Trophoblast cell (in vitro differentiated cells and primary cell): ENCODE measurements at regions not wholly inside any gene's neighbourhood (a gene's known extent, or its start where the extent isn't known, plus 50 kb on each side); places are given as distances from the start of the nearest gene placed in this dataset.
A peak's percentile ranks its signal among the peaks of the same experiment; 100 is the strongest.

ENCODE experiments used
- DNase-seq, 2 donors: peaks; one replicate each; pipeline ENCODE4 v3.0.0-alpha.2; 2016
- H2AFZ ChIP-seq: 2 replicates; pipeline ENCODE4 v1.6.1; 2013; ENCODE audit warnings: low read length, moderate library complexity, mild to moderate bottlenecking; ENCODE audit not compliant: insufficient read depth, poor library complexity
- H2AK5ac ChIP-seq: 2 replicates; pipeline ENCODE4 v1.6.1; 2013; ENCODE audit warnings: mild to moderate bottlenecking, low read length
- H2BK120ac ChIP-seq: 2 replicates; pipeline ENCODE4 v1.6.1; 2013; ENCODE audit warnings: low read length, mild to moderate bottlenecking, moderate library complexity; ENCODE audit not compliant: insufficient read depth, poor library complexity
- H2BK12ac ChIP-seq: 2 replicates; pipeline ENCODE4 v1.6.1; 2013; ENCODE audit warnings: mild to moderate bottlenecking, low read length, moderate library complexity
- H2BK5ac ChIP-seq: 2 replicates; pipeline ENCODE4 v1.6.1; 2013; ENCODE audit warnings: low read length, low read depth, moderate library complexity, mild to moderate bottlenecking; ENCODE audit not compliant: poor library complexity
- H3K14ac ChIP-seq: 2 replicates; pipeline ENCODE4 v1.6.1; 2013; ENCODE audit warnings: mild to moderate bottlenecking, low read length
- H3K18ac ChIP-seq: 2 replicates; pipeline ENCODE4 v1.6.1; 2013; ENCODE audit warnings: mild to moderate bottlenecking, low read length
- H3K23ac ChIP-seq: 2 replicates; pipeline ENCODE4 v1.6.1; 2013; ENCODE audit warnings: low read length
- H3K27ac ChIP-seq: 2 replicates; pipeline ENCODE4 v1.5.1; 2013; ENCODE audit warnings: low read depth, mild to moderate bottlenecking, inconsistent platforms, low read length, moderate library complexity
- H3K27me3 ChIP-seq: 2 replicates; pipeline ENCODE4 v1.6.1; 2013; ENCODE audit warnings: inconsistent platforms, mild to moderate bottlenecking, low read length, moderate library complexity; ENCODE audit not compliant: insufficient read depth
- H3K36me3 ChIP-seq, 2 experiments: 1 replicate in 1 of 2; 2 replicates in 1 of 2; pipeline ENCODE4 v1.6.1; 2013; ENCODE audit warnings: low read length in 2 of 2, mild to moderate bottlenecking in 2 of 2, moderate library complexity in 1 of 2; ENCODE audit not compliant: insufficient read depth in 2 of 2, control insufficient read depth in 1 of 2
- H3K4ac ChIP-seq: 2 replicates; pipeline ENCODE4 v1.6.1; 2013; ENCODE audit warnings: low read depth, mild to moderate bottlenecking, low read length, moderate library complexity
- H3K4me1 ChIP-seq, 2 experiments: 1 replicate in 1 of 2; 2 replicates in 1 of 2; pipeline ENCODE4 v1.6.1; 2013; ENCODE audit warnings: low read length in 2 of 2, mild to moderate bottlenecking in 2 of 2, moderate library complexity in 1 of 2; ENCODE audit not compliant: insufficient read depth in 2 of 2, control insufficient read depth in 1 of 2
- H3K4me2 ChIP-seq: 2 replicates; pipeline ENCODE4 v1.6.1; 2013; ENCODE audit warnings: inconsistent platforms, mild to moderate bottlenecking, low read length, moderate library complexity
- H3K4me3 ChIP-seq: 2 replicates; pipeline ENCODE4 v1.5.1; 2013; ENCODE audit warnings: mild to moderate bottlenecking, low read depth, low read length, inconsistent platforms
- H3K79me1 ChIP-seq: one replicate; pipeline ENCODE4 v1.6.1; 2013; ENCODE audit warnings: low read length
- H3K79me2 ChIP-seq: 2 replicates; pipeline ENCODE4 v1.6.1; 2013; ENCODE audit warnings: low read length, mild to moderate bottlenecking; ENCODE audit not compliant: control insufficient read depth, insufficient read depth, poor library complexity
- H3K9ac ChIP-seq: 2 replicates; pipeline ENCODE4 v1.6.1; 2013; ENCODE audit warnings: mild to moderate bottlenecking, low read length
- H3K9me3 ChIP-seq: 2 replicates; pipeline ENCODE4 v1.6.1; 2013; ENCODE audit warnings: low read depth, mild to moderate bottlenecking, control low read depth, inconsistent platforms, low read length; ENCODE audit not compliant: insufficient read depth
- H4K12ac ChIP-seq: 2 replicates; pipeline ENCODE4 v1.6.1; 2013; ENCODE audit warnings: low read depth, mild to moderate bottlenecking, low read length, moderate library complexity
- H4K8ac ChIP-seq: 2 replicates; pipeline ENCODE4 v1.6.1; 2013; ENCODE audit warnings: low read depth, mild to moderate bottlenecking, low read length, moderate library complexity
- H4K91ac ChIP-seq: one replicate; pipeline ENCODE4 v1.6.1; 2013; ENCODE audit warnings: low read depth, mild to moderate bottlenecking, low read length, moderate library complexity
- WGBS: extraction: QIAGEN DNeasy Blood & Tissue Kit; methylation state at CpG from one replicate; pipeline ENCODE4 v1.1.7; 2013; ENCODE audit warnings: missing lambda C conversion rate; ENCODE audit not compliant: insufficient read length, insufficient coverage; ENCODE audit errors: extremely low coverage; 5-methylcytosine and 5-hydroxymethylcytosine counted together

DNA sequence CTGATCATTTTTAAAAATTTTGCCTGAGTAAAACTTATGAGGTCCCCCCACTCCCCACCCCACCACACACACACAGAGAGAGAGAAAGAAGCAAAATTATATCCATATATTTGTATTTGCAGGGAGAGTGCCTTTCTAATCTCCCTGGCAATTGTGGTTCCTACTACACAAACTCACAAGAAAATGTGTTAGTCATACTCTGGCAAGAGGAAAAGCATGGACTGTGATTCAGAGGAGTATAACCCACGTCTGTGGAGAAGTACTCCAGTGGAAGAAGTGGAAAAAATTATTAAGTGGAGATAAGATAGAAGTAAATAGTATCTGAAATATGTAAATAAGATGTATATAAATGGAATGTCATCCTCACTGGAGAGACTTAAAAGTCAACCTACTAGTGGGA is 114.0 kb downstream of the DSEL start:
- no peaks in the 10 kb centered on the region for H3K9me3 ChIP-seq
- no peak overlapping the region for H3K9ac ChIP-seq
- DNase-seq = no peak
- no peaks in the 10 kb centered on the region for H3K79me1 ChIP-seq
- no peak overlapping the region for H3K14ac ChIP-seq
- no peak overlapping the region for H2AK5ac ChIP-seq
- H2BK5ac ChIP-seq = no peak overlapping the region
- no peak overlapping the region for H4K8ac ChIP-seq
- no peak overlapping the region for H3K23ac ChIP-seq
- no peak overlapping the region for H2AFZ ChIP-seq
- no peak overlapping the region for H3K4me3 ChIP-seq
- no peak overlapping the region for H2BK120ac ChIP-seq
- no peaks in the 10 kb centered on the region for H3K79me2 ChIP-seq
- WGBS = no CpG with 5 or more reads among the region's 1 CpG
- no peak overlapping the region for H3K4me2 ChIP-seq
- no peak overlapping the region for H3K4ac ChIP-seq
- no peak overlapping the region for H4K91ac ChIP-seq
- H3K27ac ChIP-seq = no peak overlapping the region
- H3K36me3 ChIP-seq = no peaks in the 10 kb centered on the region
- no peak overlapping the region for H4K12ac ChIP-seq
- no peaks in the 10 kb centered on the region for H3K27me3 ChIP-seq
- H3K18ac ChIP-seq = no peak overlapping the region
- no peaks in the 10 kb centered on the region for H3K4me1 ChIP-seq
- H2BK12ac ChIP-seq = no peak overlapping the region

DNA sequence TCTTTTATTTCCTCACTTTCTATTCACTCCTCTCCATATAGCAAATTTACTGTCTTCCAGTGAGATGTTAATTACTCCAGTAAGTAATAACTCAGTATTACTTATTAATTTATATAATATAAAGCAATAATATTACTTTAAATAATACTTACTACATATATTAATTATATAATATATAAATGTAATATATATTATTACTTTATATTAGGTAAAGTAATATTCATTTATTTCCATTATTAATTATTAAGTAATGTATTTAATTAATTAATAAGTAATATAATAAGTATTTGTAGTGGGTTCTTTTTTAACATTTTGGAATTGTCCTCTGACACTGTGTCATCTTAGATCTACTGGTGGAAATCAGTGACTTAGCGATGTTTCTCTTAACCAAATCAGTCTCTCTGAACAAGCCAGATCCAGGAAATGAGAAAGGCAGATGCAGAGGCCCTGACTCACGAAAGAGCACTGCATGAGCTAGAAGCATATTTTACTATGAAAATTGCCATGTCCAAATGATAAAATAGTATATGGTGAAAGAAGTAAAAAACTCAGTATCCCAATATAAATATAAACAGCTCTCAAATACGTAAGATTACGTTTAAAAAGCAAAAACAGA is 115.9 kb downstream of the DSEL start:
- H3K4me3 ChIP-seq = no peak overlapping the region
- no peak overlapping the region for H4K12ac ChIP-seq
- H2AFZ ChIP-seq = no peak overlapping the region
- no peak overlapping the region for H2BK12ac ChIP-seq
- H3K36me3 ChIP-seq = no peaks in the 10 kb centered on the region
- no peak overlapping the region for H2BK120ac ChIP-seq
- no peak overlapping the region for H3K27ac ChIP-seq
- H3K4ac ChIP-seq = no peak overlapping the region
- peaks cover 2 to 5% of the 10 kb centered on the region in 2 experiments for H3K4me1 ChIP-seq
- no peak overlapping the region for H4K8ac ChIP-seq
- H3K4me2 ChIP-seq = no peak overlapping the region
- no peaks in the 10 kb centered on the region for H3K27me3 ChIP-seq
- no peaks in the 10 kb centered on the region for H3K9me3 ChIP-seq
- no peak overlapping the region for H2AK5ac ChIP-seq
- H3K9ac ChIP-seq = no peak overlapping the region
- no CpG with 5 or more reads among the region's 4 CpGs for WGBS
- H3K79me2 ChIP-seq = no peaks in the 10 kb centered on the region
- H3K79me1 ChIP-seq = peaks cover 4% of the 10 kb centered on the region
- no peak overlapping the region for H3K14ac ChIP-seq
- H3K23ac ChIP-seq = no peak overlapping the region
- H3K18ac ChIP-seq = no peak overlapping the region
- no peak for DNase-seq
- no peak overlapping the region for H4K91ac ChIP-seq
- H2BK5ac ChIP-seq = no peak overlapping the region

DNA sequence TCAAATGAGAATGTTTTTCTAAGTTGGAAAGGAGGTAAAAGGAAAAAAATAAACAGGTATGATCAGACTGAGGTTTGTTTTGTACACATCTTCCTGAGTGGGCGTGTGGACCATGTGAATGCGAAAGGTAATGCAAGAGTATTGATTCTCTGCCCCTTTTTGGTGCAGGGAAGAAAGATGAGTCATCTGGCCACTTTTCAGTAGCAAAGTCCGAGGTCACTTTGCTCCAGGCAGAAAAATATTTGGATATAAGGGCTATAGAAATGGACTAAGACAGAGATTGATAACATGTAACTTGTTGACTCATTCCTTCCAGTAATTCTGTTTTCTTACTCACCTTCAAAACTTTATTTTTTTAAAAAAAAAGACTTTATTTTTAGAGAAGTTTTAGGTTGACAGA is 130.5 kb downstream of the DSEL start:
- Histone ChIP-seq H3K9ac (no peak overlapping the region), H2BK5ac (no peak overlapping the region), H3K18ac (no peak overlapping the region), H3K14ac (no peak overlapping the region), H3K79me1 (no peaks in the 10 kb centered on the region), H3K27me3 (no peaks in the 10 kb centered on the region), H3K36me3 (no peaks in the 10 kb centered on the region), H3K9me3 (no peaks in the 10 kb centered on the region), H2AFZ (no peak overlapping the region), H3K27ac (no peak overlapping the region), H3K4me1 (peaks cover 0 to 8% of the 10 kb centered on the region in 2 experiments), H3K4me3 (no peak overlapping the region), H3K79me2 (no peaks in the 10 kb centered on the region), H3K23ac (no peak overlapping the region), H4K91ac (no peak overlapping the region), H2BK12ac (no peak overlapping the region), H4K8ac (no peak overlapping the region), H3K4ac (no peak overlapping the region), H4K12ac (no peak overlapping the region), H3K4me2 (no peak overlapping the region), H2BK120ac (no peak overlapping the region), H2AK5ac (no peak overlapping the region)
- DNase-seq = peak; percentile 37 to 80
- WGBS = no CpG with 5 or more reads among the region's 3 CpGs

DNA sequence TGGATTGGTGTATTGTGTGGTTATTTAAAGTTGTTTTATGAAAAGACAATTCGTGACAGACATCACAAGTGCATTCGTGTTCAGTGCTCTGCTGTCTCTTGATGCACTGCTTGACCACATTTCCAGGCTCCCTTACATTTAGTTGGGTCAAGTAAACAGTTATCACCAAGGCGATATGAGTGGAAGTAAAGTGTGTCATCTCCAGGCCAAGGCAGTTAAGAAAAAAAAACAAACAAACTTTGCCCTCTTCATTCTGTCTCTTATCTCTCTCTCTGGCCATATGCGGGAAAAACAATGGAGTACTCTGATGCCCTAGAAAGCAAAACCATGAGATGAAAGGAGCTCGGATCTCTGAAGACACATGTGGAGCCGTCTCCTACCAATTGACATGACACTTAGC is 131.1 kb downstream of the DSEL start:
- Histone ChIP-seq H3K27ac (no peak overlapping the region), H3K4me2 (no peak overlapping the region), H4K91ac (no peak overlapping the region), H3K79me1 (no peaks in the 10 kb centered on the region), H3K79me2 (no peaks in the 10 kb centered on the region), H3K36me3 (no peaks in the 10 kb centered on the region), H3K18ac (no peak overlapping the region), H3K9me3 (no peaks in the 10 kb centered on the region), H3K4ac (no peak overlapping the region), H3K27me3 (no peaks in the 10 kb centered on the region), H4K12ac (no peak overlapping the region), H2BK12ac (no peak overlapping the region), H3K23ac (no peak overlapping the region), H2AFZ (no peak overlapping the region), H2BK5ac (no peak overlapping the region), H3K9ac (no peak overlapping the region), H2AK5ac (no peak overlapping the region), H3K4me3 (no peak overlapping the region), H2BK120ac (no peak overlapping the region), H3K14ac (no peak overlapping the region), H4K8ac (no peak overlapping the region), H3K4me1 (peaks cover 0 to 8% of the 10 kb centered on the region in 2 experiments)
- peak; percentile 17 to 78 for DNase-seq
- WGBS = no CpG with 5 or more reads among the region's 6 CpGs
